ENCODE measurements at regions not wholly inside any gene's neighbourhood (a gene's known extent, or its start where the extent isn't known, plus 50 kb on each side); places are given as distances from the start of the nearest gene placed in this dataset.

DNA sequence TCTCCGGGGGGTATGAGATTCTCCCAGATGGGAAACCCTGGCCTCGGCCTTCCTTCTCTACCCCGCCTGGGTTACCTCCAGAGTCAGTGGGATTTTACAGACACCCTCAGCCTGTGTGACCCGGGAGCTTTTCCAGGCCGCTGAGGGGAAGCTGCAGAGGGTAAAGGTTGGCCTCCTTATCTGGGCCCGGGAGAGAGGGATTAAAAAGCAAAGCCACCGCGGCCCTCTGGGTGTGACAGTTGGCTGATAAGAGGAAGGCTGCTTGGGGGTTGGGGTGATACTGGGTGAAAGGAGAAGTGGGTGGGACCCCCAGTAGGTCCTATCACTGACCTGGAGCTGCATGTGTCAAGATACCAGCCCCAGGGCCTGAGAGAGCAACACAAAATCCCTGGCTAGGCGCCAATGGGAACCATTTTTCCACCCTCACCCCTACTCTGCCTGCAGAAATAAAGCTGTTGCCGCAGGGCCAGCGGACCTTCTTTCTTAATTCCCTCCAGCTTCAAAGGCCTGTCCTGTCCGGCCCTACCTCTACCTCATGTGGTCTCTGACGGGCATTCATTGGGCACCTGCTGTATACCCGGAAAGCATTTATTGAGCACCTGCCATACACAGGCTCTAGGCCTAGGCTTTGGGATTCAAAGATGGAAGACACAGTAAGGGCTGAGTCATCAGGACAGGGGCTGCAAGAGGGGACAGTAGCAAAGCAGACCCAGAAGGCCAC lies 77.6 kb upstream of the GSE1 start:
- Histone ChIP-seq H3K27me3 (ENCODE audit: insufficient read depth) (no peaks in the 10 kb centered on the region), H3K4me3 (ENCODE audit: low read depth in 2 of 2, low read length in 1 of 2) (no peak overlapping the region), H3K9ac (no peak overlapping the region), H2AFZ (ENCODE audit: low read depth) (no peak overlapping the region), H3K36me3 (replicated peaks in 1 of 2; ENCODE audit: control insufficient read depth in 1 of 2, insufficient read depth in 2 of 2, low read length in 1 of 2) (no peaks in the 10 kb centered on the region), H3K4me2 (no peak overlapping the region), H3K9me3 (no peaks in the 10 kb centered on the region), H4K20me1 (ENCODE audit: insufficient read depth) (no peaks in the 10 kb centered on the region), H3K4me1 (ENCODE audit: control insufficient read depth in 1 of 2, insufficient read depth in 2 of 2, low read depth in 1 of 2, low read length in 1 of 2) (peaks cover 0 to 35% of the 10 kb centered on the region in 2 experiments; a peak in 1 of 4 replicates), H3F3A (replicated peaks; ENCODE audit: insufficient read depth) (no peaks in the 10 kb centered on the region), H3K79me2 (ENCODE audit: insufficient read depth) (no peaks in the 10 kb centered on the region), H3K9me2 (no peaks in the 10 kb centered on the region), H3K27ac (ENCODE audit: low read depth in 2 of 2, low read length in 1 of 2) (no peak overlapping the region)
- ChIA-PET POLR2A (interaction anchor here (1.2 kb wide), 1 partner anchor 9 kb away, joined by 3 read pairs; no protein-coding TSS in a partner anchor), CTCF (interaction anchor here (0.6 to 6.3 kb wide), 4 partner anchors 8 to 925 kb away, joined by 3 to 48 read pairs (median 23); no protein-coding TSS in a partner anchor)
- TF ChIP-seq, protein P1, sequence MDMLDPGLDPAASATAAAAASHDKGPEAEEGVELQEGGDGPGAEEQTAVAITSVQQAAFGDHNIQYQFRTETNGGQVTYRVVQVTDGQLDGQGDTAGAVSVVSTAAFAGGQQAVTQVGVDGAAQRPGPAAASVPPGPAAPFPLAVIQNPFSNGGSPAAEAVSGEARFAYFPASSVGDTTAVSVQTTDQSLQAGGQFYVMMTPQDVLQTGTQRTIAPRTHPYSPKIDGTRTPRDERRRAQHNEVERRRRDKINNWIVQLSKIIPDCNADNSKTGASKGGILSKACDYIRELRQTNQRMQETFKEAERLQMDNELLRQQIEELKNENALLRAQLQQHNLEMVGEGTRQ (IDR thresholded peaks at IDR 0.05; ENCODE audit: borderline replicate concordance, low read depth, low read length) = no peak
- TF ChIP-seq RCOR1 (IDR thresholded peaks at IDR 0.05; ENCODE audit: low read length) = no peak
- TF ChIP-seq, protein P2, sequence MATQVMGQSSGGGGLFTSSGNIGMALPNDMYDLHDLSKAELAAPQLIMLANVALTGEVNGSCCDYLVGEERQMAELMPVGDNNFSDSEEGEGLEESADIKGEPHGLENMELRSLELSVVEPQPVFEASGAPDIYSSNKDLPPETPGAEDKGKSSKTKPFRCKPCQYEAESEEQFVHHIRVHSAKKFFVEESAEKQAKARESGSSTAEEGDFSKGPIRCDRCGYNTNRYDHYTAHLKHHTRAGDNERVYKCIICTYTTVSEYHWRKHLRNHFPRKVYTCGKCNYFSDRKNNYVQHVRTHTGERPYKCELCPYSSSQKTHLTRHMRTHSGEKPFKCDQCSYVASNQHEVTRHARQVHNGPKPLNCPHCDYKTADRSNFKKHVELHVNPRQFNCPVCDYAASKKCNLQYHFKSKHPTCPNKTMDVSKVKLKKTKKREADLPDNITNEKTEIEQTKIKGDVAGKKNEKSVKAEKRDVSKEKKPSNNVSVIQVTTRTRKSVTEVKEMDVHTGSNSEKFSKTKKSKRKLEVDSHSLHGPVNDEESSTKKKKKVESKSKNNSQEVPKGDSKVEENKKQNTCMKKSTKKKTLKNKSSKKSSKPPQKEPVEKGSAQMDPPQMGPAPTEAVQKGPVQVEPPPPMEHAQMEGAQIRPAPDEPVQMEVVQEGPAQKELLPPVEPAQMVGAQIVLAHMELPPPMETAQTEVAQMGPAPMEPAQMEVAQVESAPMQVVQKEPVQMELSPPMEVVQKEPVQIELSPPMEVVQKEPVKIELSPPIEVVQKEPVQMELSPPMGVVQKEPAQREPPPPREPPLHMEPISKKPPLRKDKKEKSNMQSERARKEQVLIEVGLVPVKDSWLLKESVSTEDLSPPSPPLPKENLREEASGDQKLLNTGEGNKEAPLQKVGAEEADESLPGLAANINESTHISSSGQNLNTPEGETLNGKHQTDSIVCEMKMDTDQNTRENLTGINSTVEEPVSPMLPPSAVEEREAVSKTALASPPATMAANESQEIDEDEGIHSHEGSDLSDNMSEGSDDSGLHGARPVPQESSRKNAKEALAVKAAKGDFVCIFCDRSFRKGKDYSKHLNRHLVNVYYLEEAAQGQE (IDR thresholded peaks at IDR 0.05; ENCODE audit: low read depth, low read length) = no peak
- TF ChIP-seq CHD2 (IDR thresholded peaks at IDR 0.05; ENCODE audit: low read length, partially characterized antibody) = no peak
- WGBS (ENCODE audit: low lambda C conversion rate) = 85% methylated on average over 11 of the region's 14 CpGs
- DNase-seq = no peak

DNA sequence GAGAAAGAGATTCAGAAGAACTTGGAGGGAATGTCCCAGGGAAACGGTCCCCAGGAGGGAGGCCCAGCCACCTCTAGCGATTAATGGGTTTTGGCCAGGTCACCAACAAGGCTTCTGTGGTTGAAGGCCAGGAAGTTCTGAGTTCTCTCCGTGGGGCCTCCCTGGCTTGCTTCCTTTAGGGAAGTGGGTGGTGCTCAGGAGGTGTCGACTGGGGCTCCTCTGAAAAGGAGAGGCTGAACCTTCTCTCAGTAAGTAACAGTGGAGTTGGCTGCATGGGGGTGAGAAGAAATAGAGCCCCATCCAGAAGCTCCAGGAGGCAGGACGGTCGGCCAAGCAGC lies 77.1 kb upstream of the GSE1 start:
- CTCF ChIA-PET = interaction anchor here (0.8 to 6.3 kb wide), 3 partner anchors 9 to 925 kb away, joined by 3 to 48 read pairs (median 43); no protein-coding TSS in a partner anchor
- no peak for TF ChIP-seq GATA2 (CRISPR knock-in tag; IDR thresholded peaks at IDR 0.05)
- no peak for TF ChIP-seq TCF12 (IDR thresholded peaks at IDR 0.05)
- no peak for TF ChIP-seq FOSL2 (IDR thresholded peaks at IDR 0.05; ENCODE audit: borderline replicate concordance, low read depth)
- TF ChIP-seq TEAD4 (IDR thresholded peaks at IDR 0.05; ENCODE audit: borderline replicate concordance, insufficient read depth) = no peak
- no peak for TF ChIP-seq TAF1 (IDR thresholded peaks at IDR 0.05; ENCODE audit: borderline replicate concordance, low read depth, low read length)
- TF ChIP-seq, protein P3, sequence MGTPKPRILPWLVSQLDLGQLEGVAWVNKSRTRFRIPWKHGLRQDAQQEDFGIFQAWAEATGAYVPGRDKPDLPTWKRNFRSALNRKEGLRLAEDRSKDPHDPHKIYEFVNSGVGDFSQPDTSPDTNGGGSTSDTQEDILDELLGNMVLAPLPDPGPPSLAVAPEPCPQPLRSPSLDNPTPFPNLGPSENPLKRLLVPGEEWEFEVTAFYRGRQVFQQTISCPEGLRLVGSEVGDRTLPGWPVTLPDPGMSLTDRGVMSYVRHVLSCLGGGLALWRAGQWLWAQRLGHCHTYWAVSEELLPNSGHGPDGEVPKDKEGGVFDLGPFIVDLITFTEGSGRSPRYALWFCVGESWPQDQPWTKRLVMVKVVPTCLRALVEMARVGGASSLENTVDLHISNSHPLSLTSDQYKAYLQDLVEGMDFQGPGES (IDR thresholded peaks at IDR 0.05; ENCODE audit: low read depth, low read length) = no peak
- TF ChIP-seq, protein P4, sequence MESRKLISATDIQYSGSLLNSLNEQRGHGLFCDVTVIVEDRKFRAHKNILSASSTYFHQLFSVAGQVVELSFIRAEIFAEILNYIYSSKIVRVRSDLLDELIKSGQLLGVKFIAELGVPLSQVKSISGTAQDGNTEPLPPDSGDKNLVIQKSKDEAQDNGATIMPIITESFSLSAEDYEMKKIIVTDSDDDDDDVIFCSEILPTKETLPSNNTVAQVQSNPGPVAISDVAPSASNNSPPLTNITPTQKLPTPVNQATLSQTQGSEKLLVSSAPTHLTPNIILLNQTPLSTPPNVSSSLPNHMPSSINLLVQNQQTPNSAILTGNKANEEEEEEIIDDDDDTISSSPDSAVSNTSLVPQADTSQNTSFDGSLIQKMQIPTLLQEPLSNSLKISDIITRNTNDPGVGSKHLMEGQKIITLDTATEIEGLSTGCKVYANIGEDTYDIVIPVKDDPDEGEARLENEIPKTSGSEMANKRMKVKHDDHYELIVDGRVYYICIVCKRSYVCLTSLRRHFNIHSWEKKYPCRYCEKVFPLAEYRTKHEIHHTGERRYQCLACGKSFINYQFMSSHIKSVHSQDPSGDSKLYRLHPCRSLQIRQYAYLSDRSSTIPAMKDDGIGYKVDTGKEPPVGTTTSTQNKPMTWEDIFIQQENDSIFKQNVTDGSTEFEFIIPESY (IDR thresholded peaks at IDR 0.05; ENCODE audit: borderline replicate concordance, low read depth) = no peak
- no peak for TF ChIP-seq EP300 (IDR thresholded peaks at IDR 0.05; ENCODE audit: borderline replicate concordance in 1 of 2, low read depth in 1 of 2, low read length in 1 of 2)
- TF ChIP-seq, protein P1 (IDR thresholded peaks at IDR 0.05; ENCODE audit: borderline replicate concordance, low read depth, low read length) = no peak
- TF ChIP-seq SIN3A (IDR thresholded peaks at IDR 0.05; ENCODE audit: borderline replicate concordance, low read depth, low read length) = no peak
- TF ChIP-seq, protein P5, sequence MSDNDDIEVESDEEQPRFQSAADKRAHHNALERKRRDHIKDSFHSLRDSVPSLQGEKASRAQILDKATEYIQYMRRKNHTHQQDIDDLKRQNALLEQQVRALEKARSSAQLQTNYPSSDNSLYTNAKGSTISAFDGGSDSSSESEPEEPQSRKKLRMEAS (IDR thresholded peaks at IDR 0.05; ENCODE audit: low read depth) = no peak
- TF ChIP-seq YY1 (IDR thresholded peaks at IDR 0.05; ENCODE audit: low read depth) = no peak
- no peak for TF ChIP-seq NFIC (IDR thresholded peaks at IDR 0.05; ENCODE audit: borderline replicate concordance)
- no peak for TF ChIP-seq RFX5 (IDR thresholded peaks at IDR 0.05; ENCODE audit: low read length)
- TF ChIP-seq RCOR1 (IDR thresholded peaks at IDR 0.05; ENCODE audit: low read length) = no peak

More for the DNA sequence above, 77.1 kb upstream of the GSE1 start:
- Histone ChIP-seq H3K4me1 (ENCODE audit: control insufficient read depth in 1 of 2, insufficient read depth in 2 of 2, low read depth in 1 of 2, low read length in 1 of 2) (peaks cover 0 to 37% of the 10 kb centered on the region in 2 experiments; a peak in 1 of 4 replicates), H3K36me3 (replicated peaks in 1 of 2; ENCODE audit: control insufficient read depth in 1 of 2, insufficient read depth in 2 of 2, low read length in 1 of 2) (no peaks in the 10 kb centered on the region), H3K4me2 (no peak overlapping the region), H3K9me3 (no peaks in the 10 kb centered on the region), H4K20me1 (ENCODE audit: insufficient read depth) (no peaks in the 10 kb centered on the region), H3K9me2 (no peaks in the 10 kb centered on the region), H2AFZ (ENCODE audit: low read depth) (no peak overlapping the region), H3F3A (replicated peaks; ENCODE audit: insufficient read depth) (no peaks in the 10 kb centered on the region), H3K27ac (ENCODE audit: low read depth in 2 of 2, low read length in 1 of 2) (no peak overlapping the region), H3K4me3 (ENCODE audit: low read depth in 2 of 2, low read length in 1 of 2) (no peak overlapping the region), H3K27me3 (ENCODE audit: insufficient read depth) (no peaks in the 10 kb centered on the region), H3K9ac (no peak overlapping the region), H3K79me2 (ENCODE audit: insufficient read depth) (no peaks in the 10 kb centered on the region)
- no peak for DNase-seq
- 93% methylated on average over 6 of the region's 6 CpGs for WGBS (ENCODE audit: low lambda C conversion rate)
- POLR2A ChIA-PET = no interaction called here
